LNCaP clone FGC (cell line): ENCODE measurements at regions not wholly inside any gene's neighbourhood (a gene's known extent, or its start where the extent isn't known, plus 50 kb on each side); places are given as distances from the start of the nearest gene placed in this dataset.

Experiments used
- DNase-seq: peaks from one replicate; pipeline ENCODE4 v3.0.0-alpha.2; 2011; ENCODE audit warnings: low read depth
- H3K4me3 ChIP-seq: 2 replicates; pipeline ENCODE4 v1.5.1; 2011; ENCODE audit warnings: mild to moderate bottlenecking, low read depth, low read length, control low read depth
- TF ChIP-seq, protein P1 (sequence below): IDR thresholded peaks from 2 replicates; pipeline ENCODE4 v1.5.1; 2012; ENCODE audit warnings: mild to moderate bottlenecking; ENCODE audit not compliant: control insufficient read depth, insufficient read depth; ENCODE audit errors: extremely low read depth

GRCh38 chr7:124662937-124663336 is 102.7 kb downstream of the GPR37 start:
- TF ChIP-seq, protein P1, sequence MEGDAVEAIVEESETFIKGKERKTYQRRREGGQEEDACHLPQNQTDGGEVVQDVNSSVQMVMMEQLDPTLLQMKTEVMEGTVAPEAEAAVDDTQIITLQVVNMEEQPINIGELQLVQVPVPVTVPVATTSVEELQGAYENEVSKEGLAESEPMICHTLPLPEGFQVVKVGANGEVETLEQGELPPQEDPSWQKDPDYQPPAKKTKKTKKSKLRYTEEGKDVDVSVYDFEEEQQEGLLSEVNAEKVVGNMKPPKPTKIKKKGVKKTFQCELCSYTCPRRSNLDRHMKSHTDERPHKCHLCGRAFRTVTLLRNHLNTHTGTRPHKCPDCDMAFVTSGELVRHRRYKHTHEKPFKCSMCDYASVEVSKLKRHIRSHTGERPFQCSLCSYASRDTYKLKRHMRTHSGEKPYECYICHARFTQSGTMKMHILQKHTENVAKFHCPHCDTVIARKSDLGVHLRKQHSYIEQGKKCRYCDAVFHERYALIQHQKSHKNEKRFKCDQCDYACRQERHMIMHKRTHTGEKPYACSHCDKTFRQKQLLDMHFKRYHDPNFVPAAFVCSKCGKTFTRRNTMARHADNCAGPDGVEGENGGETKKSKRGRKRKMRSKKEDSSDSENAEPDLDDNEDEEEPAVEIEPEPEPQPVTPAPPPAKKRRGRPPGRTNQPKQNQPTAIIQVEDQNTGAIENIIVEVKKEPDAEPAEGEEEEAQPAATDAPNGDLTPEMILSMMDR, result peak; percentile 64
- DNase-seq, result no peak
- H3K4me3 ChIP-seq, result no peak overlapping the region

- no peak for DNase-seq
- no peak overlapping the region for H3K4me3 ChIP-seq
- TF ChIP-seq, protein P1, result no peak
Observed at GRCh38 chr7:124662372-124662771, 103.2 kb downstream of the GPR37 start.

GRCh38 chr7:124655990-124656389 is 109.6 kb downstream of the GPR37 start:
- no peak overlapping the region for H3K4me3 ChIP-seq
- TF ChIP-seq, protein P1, result no peak
- DNase-seq, result peak; percentile 46

- H3K4me3 ChIP-seq, result no peak overlapping the region
- DNase-seq, result no peak
- TF ChIP-seq, protein P1, result no peak
Observed at GRCh38 chr7:124652237-124652636, 113.4 kb downstream of the GPR37 start.

DNA sequence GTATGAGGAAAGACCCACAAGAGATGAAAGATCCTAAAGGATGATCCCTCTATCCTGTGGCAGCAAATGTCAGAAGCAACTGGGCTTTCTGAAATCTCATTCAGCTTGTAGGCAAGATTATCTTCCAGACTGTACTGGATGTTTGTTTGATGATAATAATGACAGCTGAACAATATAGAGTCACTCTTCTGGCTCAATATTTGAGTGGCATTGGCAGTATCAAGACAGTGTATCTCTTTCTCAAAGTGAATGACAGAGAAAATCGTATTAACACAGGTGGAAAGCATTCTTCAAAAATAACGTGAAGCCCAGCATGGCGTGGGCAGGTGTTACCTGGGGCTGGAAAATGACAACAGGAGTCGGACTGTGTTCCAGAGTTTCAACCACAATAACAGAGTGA is 114.5 kb downstream of the GPR37 start:
- H3K4me3 ChIP-seq, result no peak overlapping the region
- TF ChIP-seq, protein P1, result no peak
- DNase-seq, result no peak

- no peak for DNase-seq
- TF ChIP-seq, protein P1, result no peak
- H3K4me3 ChIP-seq, result no peak overlapping the region
Observed at GRCh38 chr7:124649397-124650014, 116.1 kb downstream of the GPR37 start.
